Suprapubic skin (tissue), 4 donors: ENCODE measurements at regions not wholly inside any gene's neighbourhood (a gene's known extent, or its start where the extent isn't known, plus 50 kb on each side); places are given as distances from the start of the nearest gene placed in this dataset.

Experiments
- CTCF ChIP-seq, 2 donors: fragments of 200-600 bp in 1 of 2; fragments of 450-650 bp in 1 of 2; sonication (generic) in 1 of 2; IDR thresholded peaks; one replicate each; pipeline ENCODE4 v1.5.1; 2016 to 2019; ENCODE audit warnings: antibody characterized with exemption in 2 of 2, mild to moderate bottlenecking in 1 of 2, moderate library complexity in 1 of 2
- POLR2A ChIP-seq, 2 donors: fragments of 450-650 bp; IDR thresholded peaks; one replicate each; pipeline ENCODE4 v1.6.1; 2017; ENCODE audit warnings: antibody characterized with exemption in 2 of 2, mild to moderate bottlenecking in 2 of 2, moderate library complexity in 2 of 2
- POLR2AphosphoS5 ChIP-seq, 3 donors: sonication (generic); formaldehyde crosslinking; IDR thresholded peaks; one replicate each; pipeline ENCODE4 v1.6.1; 2017; ENCODE audit warnings: antibody characterized with exemption in 3 of 3

- no peak for TF ChIP-seq CTCF (IDR thresholded peaks at IDR 0.05)
- TF ChIP-seq POLR2A (IDR thresholded peaks at IDR 0.05): no peak
- TF ChIP-seq POLR2AphosphoS5 (IDR thresholded peaks at IDR 0.05): no peak
Observed at GRCh38 chr1:105004515-105004914, 1254.8 kb downstream of the AMY1C start.
